NCI-H69 (cell line): ENCODE measurements at regions not wholly inside any gene's neighbourhood (a gene's known extent, or its start where the extent isn't known, plus 50 kb on each side); places are given as distances from the start of the nearest gene placed in this dataset.
A peak's percentile ranks its signal among the peaks of the same experiment; 100 is the strongest.

Experiments used
- DNase-seq: peaks from one replicate; lab custom pipeline; 2025; lab: John Stamatoyannopoulos, UW

DNA sequence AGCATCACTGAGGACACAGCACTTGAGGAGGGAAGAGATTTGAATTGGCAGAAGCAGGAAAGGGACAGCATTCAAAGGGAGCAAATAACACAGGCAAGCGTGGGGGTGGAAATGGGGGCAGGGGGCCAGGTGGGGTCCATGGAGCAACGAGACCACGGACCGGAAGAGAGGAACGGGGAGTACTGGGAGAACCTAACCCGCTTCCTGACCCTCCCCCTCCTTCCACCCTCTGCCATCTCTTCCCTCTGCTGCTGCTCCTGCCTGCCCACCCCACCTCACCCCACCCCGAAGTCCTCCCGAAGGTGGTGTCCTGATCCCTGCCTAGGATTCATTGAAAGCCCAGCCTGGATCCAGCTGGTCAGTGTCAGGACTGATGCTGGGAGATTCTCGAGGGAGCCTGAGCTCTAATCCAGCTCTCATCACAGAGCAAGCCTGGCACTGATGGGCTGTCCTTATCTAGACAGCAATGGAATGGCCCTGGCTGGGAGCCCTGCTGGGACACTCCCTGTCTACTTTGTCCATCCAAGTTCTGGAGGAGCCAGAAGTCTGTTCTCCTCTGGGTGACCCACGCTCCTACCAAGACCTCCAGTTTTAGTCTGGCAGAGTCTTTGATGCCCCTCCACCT, 105.0 kb downstream of the TRIM29 start:
- no peak for DNase-seq

GRCh38 chr11:120031612-120032600, 106.0 kb downstream of the TRIM29 start:
- DNase-seq, result no peak

GRCh38 chr11:120031156-120031555, 106.8 kb downstream of the TRIM29 start:
- no peak for DNase-seq

- no peak for DNase-seq
Observed at GRCh38 chr11:120030411-120030810, 107.5 kb downstream of the TRIM29 start.

- no peak for DNase-seq
Observed at GRCh38 chr11:120029321-120029720, 108.6 kb downstream of the TRIM29 start.

DNA sequence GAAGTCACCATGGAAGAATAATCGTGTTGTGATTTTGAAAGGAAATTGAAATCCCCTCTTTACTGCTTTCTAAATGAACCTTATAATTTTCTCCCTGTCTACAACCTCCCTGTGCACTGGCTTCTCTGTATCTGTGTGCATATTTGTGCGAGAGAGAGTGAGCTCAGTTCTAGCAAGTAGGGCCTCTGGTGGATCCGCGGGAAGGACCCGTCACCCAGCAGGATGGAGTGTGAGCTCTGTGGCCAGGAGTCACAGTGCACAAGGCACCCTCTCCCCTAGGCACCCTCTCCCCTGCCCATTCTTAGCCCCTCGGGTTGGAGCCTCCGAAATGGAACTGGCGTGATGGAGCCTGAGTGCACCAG, 109.0 kb downstream of the TRIM29 start:
- no peak for DNase-seq

- peak; percentile 19 for DNase-seq
Observed at GRCh38 chr11:120028181-120028896, 109.6 kb downstream of the TRIM29 start.

DNA sequence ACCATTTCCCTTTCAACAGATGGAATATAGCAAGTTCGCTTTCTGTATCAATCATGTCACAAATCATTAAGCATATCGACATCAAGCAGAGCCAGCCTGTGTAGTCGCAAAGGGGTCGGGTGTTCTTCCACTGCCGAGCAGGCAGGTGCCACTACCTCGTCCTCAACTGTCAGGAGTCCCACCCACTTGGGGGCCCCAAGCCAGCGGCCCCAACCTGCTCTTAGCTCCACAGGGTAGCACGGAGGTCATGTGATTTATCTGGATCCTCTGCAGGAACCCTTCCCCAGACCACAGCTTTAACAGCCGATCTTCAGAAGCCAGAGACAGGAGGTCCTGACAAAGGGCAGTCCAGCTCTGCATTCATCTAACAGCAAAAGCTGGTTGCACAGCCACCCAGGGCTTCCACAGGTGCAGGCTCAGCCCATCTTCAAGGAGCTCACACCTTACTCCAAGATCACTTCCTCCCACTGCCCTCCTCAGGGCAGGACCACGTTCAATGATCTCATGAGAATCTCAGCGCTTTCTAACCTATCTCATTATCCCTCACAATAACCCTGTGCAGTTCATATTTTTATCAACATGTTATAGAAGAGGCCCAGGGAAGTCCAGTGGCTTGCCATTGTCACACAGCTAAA, 110.2 kb downstream of the TRIM29 start:
- DNase-seq, result no peak

- no peak for DNase-seq
Observed at GRCh38 chr11:120025606-120026335, 112.1 kb downstream of the TRIM29 start.

GRCh38 chr11:120024586-120024985, 113.3 kb downstream of the TRIM29 start:
- no peak for DNase-seq

DNA sequence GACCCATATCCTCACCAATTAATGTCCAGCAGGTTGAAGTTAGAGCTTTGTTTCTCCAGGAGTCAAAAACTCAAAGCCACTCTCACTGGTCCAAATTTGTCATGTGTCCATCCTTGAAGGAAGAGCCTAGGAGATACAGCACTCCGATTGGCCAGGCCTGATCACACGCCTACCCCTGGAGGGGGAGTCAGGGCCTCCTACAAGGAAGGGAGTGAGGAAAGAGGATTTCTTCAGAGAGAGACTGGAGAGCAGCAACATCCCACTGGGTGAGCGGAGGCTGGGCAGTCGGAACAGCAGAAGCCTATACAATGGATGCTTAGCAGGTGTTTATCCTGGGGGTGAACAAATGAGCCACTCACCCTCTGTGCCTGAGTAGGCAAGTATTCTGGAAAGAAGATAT, 113.9 kb downstream of the TRIM29 start:
- peak; percentile 20 for DNase-seq

DNA sequence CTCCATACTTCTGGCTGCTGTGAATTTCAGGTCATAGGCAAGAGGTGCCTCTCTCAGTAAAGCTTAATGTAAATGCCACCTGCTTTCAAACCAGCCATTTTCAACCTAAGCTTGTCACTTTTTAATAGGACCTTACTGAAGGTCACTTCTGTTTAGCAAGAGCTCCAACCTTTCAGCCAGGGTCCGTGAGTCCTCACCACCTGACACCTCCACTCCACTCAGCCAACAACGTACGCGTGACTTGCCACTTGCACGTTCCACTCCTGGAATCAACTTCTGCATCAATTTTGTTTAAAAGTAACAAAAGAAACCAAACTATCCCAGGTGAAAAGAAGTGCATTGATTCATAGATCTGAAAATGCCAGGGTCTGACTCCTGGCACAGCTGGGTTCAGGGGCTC, 114.4 kb downstream of the TRIM29 start:
- DNase-seq, result no peak

DNA sequence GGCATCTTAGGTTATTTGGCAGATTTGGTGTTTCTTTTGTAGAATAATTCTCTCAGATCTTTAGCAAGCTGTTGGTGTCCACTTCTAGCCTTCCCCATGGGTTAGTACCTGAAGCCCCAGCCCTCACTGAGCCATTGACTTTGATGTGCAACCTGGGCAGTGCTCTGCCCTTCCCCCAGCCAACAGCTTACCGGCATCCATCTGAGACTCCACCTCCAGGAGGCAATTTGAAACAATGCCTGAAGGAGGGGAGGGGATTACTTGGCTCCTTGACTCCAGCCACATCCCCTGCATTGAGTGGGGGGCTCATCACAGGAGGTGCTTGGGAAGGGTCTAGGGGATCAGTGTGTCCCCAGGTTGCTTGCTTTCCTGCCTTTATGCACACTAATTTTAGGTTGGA, 114.8 kb downstream of the TRIM29 start:
- peak; percentile 52 for DNase-seq

DNA sequence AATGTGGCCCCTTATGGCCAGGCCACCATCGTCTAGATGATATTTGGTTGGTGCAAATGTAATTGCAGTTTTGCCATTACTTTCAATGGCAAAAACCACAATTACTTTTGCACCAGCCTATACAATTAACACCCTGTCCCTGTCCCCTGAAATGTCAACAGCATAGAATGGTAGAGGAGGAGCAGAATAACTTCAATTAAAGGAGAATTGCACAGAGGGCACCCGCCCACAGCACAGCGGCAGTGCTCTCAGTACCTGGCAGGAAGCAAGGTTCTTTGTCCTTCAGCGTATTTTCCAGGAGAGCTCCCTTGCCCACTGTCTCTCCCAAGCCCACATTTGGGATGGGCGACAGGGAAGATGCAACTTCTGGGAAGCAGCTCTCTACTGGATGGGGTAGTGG, 115.3 kb downstream of the TRIM29 start:
- peak; percentile 76 for DNase-seq

GRCh38 chr11:120021978-120022377, 115.9 kb downstream of the TRIM29 start:
- no peak for DNase-seq

GRCh38 chr11:120021391-120021953, 116.4 kb downstream of the TRIM29 start:
- DNase-seq, result no peak

DNA sequence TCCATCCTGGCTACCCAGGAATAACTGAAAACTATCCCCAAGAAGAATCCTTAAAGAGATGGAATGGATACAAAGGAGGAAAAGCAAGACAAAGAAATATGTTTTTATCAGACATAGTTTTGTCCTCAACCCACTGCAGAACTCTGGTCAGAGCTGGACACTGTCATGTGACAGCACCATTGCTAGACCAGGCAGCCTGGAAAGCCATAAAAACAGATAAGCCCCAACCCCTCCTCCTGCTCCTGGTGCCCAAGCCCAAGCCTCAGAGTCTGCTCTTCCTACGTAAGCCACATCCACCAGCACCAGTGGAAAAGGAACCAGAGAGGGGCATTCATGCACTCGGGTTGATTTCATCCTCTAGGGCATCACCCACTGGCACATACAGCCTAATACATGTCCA, 116.9 kb downstream of the TRIM29 start:
- no peak for DNase-seq

- no peak for DNase-seq
Observed at GRCh38 chr11:120020486-120020885, 117.4 kb downstream of the TRIM29 start.

DNA sequence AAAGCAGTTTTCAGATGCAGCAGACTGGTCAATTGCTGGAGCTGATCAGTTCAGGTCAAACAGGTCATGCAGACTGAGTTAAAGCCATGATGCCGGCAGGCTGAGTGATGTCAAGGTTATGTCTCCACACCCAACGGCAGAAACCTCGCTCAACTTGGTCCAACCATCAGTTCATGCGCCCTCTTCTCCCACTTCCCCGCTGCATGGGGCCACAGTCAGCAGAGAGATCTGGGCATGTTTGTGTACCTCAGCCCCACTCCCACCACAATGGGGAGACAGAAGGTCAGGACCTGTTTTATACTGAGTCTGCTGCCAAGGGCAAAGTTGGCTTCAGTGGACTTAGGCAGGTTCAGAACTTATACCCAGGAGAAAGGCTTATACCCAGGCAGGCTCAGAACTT, 118.7 kb downstream of the TRIM29 start:
- DNase-seq, result no peak

DNA sequence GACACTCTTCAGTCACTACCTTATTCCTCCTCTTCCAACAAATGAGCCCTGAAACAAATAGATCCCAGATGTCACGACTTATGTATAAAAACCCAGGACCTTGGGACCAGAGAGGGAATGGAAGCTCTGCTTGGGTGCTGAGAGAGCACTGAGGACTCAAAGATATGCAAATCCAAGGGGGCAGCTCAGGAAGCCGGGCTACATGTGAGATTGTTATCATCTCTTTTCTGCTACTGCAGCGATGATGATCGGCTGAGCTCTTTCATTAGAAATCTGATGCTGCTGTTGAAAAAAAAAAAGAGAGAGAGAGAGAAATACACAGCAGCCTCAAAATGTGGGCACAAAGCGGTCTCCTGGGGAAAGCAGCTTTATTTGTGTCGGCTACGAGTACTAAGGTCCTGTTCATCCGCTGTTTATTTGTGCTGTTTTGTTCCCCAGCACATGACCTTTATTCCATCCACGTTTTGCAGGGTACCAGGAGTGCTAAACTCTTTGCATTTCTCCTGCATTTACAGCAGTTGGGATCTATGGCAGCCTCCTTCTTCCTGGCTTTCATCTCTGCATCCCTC, 120.2 kb downstream of the TRIM29 start:
- DNase-seq, result peak; percentile 18
